ENCODE measurements at regions not wholly inside any gene's neighbourhood (a gene's known extent, or its start where the extent isn't known, plus 50 kb on each side); places are given as distances from the start of the nearest gene placed in this dataset.
"Not testable (repeated sequence)": the region's sequence is repeated elsewhere in the genome, so short reads cannot be mapped to it uniquely, and the experiment has no call there.

DNA sequence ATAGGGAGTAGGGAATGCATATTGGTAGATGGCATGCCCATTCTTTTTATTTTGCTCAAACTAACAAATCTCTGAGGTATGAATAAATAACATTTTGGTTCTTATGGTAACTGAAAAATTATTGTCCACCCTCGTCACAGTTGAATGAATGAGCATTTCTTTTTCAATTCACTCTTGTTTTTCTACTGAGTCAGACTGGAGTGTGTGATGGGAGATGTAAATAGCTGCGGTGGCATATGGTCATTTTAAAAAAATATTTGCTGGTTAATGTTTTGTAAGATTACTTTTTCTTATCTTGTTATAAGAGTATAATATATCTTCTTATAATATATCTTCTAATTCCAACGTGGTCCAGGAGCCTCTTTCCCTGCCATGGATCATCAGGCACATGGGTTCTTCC is 586.5 kb downstream of the SLITRK5 start:
- no peak for DNase-seq

GRCh38 chr13:88263808-88264207 is 592.6 kb downstream of the SLITRK5 start:
- DNase-seq: no peak

DNA sequence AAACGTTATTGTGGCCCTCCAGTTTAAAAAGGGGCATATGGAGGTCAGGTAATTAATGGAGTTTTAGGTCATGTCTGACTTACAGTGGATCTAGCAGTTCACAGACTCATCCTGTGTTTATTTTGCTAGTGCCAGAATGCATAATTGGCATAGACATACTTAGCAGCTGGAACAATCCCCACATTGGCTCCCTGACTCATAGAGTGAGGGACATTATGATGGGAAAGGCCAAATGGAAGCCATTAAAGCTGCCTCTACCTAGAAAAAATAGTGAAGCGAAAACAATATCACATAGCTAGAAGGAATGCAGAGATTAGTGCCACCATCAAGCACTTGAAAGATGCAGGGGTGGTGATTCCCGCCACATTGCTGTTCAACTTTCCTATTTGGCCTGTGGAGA is 610.7 kb downstream of the SLITRK5 start:
- no peak for DNase-seq

DNA sequence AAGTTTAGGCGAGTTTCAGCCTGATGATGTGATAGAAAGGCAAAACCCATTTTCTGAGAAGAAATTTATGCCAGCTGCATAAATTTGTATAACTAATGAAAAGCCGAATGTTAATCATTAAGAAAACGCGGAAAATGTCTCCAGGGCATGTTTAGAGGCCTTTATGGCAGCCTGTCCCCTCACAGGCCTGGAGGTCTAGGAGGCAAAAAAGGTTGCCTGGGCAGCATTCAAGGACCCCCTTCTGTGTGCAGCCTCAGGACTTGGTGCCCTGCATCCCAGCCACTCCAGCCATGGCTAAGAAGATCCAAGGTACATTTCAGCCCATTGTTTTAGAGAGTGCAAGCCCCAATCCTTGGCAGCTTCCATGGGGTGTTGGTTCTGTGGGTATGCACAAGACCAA is 614.2 kb downstream of the SLITRK5 start:
- DNase-seq: no peak

- DNase-seq: no peak
Measured at GRCh38 chr13:88288326-88288725, 617.2 kb downstream of the SLITRK5 start.

DNA sequence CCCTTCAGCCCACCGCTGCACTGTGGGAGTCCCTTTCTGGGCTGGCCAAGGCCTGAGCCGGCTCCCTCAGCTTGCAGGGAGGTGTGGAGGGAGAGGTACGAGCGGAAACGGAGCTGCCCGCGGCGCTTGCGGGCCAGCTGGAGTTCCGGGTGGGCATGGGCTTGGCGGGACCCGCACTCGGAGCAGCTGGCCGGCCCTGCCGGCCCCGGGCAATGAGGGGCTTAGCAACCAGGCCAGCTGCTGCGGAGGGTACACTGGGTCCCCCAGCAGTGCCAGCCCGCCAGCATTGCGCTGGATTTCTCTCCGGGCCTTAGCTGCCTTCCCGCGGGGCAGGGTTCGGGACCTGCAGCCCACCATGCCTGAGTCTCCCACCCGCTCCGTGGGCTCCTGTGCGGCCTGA is 620.6 kb downstream of the SLITRK5 start:
- not testable (repeated sequence) for DNase-seq

DNA sequence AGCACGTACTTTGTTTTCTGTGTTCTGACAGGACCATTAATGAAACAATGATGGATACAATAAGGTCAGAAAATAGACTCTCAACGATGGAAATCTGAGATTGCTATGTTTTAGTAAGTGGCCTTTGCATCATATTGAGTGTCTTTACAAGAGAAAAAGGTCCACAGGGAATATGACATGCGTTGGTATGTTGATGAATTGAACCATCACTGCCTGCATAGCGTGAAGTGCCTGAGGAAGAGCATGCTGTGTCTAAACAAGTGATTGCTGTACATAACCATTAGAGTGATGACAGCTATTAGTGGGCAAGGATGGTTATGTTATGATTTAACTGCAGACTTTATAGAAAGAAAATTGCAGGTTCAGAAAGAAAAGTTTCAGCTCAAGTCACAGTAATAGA is 623.2 kb downstream of the SLITRK5 start:
- no peak for DNase-seq

DNA sequence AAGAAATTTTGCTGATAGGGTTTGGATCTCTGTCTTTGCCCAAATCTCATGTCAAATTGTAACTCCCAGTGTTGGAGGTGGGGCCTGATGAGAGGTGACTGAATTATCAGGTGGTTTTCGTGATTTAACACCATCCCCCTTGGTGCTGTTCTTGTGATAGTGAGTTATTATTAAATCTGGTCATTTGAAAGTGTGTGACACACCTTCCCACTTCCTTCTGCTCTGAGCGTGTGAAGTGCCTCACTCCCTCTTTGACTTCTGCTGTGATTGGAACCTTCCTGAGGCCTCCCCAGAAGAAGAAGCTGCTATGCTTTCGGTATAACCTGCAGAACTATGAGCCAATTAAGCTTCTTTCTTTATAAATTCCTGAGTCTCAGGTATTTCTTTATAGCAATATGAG is 632.0 kb downstream of the SLITRK5 start:
- DNase-seq: no peak

DNA sequence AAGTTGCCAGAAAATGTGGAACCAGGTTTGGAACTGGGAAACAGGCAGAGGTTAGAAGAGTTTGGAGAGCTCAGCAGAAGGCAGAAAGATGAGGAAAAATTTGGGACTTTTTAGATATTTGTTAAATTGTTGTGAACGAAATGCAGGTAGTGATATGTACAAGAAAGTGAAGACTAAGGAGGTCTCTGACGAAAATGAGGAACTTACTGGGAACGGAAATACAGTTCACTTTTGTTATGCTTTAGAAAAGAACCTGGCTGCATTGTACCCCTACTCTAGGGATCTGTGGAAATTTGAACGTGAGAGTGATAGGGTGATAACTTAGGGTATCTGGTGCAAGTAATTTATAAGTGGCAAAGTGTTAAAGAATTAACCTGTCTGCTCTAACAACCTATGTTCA is 632.4 kb downstream of the SLITRK5 start:
- DNase-seq: no peak

- DNase-seq: no peak
Measured at GRCh38 chr13:88314496-88314895, 643.3 kb downstream of the SLITRK5 start.

GRCh38 chr13:88329066-88329465 is 657.9 kb downstream of the SLITRK5 start:
- DNase-seq: no peak

- no peak for DNase-seq
Measured at GRCh38 chr13:88339271-88339741, 668.1 kb downstream of the SLITRK5 start.

GRCh38 chr13:88345171-88345847 is 674.1 kb downstream of the SLITRK5 start:
- no peak for DNase-seq

DNA sequence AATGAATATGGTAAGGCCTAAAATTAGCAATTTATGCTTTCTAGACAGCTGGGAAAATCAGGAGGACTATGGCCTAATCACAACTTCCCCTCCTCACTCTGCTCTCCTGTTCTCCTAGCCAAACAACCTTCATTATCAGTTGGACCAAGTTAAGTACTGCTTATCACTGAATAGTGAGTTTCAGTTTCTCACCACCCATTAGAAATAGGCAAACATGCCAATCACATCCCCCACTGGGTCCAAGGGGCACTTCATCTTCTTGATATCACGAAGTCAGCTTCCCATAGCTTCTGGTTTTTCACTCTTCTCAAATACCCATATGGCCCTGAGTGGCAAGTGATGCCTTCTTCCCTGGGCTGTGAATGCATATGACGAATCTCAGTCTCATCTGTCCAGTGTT is 689.6 kb downstream of the SLITRK5 start:
- no peak for DNase-seq

DNA sequence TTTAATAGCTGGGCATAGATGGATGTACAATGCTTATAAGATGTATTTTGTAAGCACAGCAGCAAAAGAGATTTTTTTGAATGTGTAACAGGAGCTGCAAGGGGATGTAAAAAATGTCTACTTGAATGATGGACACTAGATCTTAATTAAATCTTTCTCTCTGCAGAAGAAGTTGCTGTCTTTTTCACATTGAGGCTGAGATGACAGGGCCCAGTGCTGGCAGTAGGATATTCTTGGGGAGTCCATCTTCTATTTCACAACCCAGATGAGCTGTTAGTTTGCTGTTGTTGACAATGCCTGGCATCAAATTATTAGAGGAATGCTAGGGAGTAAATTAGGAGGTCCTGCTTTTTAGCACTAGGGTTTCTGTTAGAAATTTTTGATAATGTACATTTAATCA is 698.7 kb downstream of the SLITRK5 start:
- no peak for DNase-seq

- no peak for DNase-seq
Measured at GRCh38 chr13:88376760-88377388, 705.7 kb downstream of the SLITRK5 start.

- no peak for DNase-seq
Measured at GRCh38 chr13:88377852-88378251, 706.7 kb downstream of the SLITRK5 start.

DNA sequence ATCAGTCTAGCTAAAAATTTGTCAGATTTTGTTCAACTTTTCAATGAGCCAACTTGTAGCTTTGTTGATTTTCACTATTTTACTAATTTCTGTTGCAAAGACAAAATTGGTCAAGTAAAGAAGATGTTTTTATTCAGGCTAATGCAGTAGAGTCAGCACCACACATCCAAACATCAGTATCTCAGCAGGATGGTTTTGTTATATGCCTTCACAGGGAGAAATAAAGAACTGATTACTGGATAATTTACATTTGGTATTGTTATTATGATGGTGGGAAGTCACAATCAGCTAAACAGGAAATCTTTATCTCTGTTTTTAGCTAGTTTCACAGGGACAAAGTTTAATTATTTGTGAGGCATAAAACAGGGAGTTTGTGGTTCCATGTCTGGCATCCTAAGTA is 713.4 kb downstream of the SLITRK5 start:
- DNase-seq: no peak

- no peak for DNase-seq
Measured at GRCh38 chr13:88395804-88396203, 724.6 kb downstream of the SLITRK5 start.

DNA sequence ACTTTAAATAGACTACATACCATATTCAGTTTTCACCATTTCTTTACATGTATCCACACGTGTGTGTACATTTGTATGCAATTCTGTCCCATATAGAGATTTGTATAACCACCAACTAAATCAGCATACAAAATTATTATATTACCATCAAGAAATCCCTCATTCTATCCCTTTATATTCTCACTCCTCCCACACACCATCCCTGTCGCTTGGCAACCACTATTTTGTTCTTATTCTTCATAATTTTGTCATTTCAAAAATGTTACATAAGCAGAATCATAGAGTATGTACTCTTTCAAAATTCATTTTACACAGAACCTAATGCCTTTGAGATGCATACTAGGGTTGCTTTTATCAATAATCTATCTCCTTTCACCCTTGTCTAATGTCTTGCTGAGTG is 740.5 kb downstream of the SLITRK5 start:
- no peak for DNase-seq

DNA sequence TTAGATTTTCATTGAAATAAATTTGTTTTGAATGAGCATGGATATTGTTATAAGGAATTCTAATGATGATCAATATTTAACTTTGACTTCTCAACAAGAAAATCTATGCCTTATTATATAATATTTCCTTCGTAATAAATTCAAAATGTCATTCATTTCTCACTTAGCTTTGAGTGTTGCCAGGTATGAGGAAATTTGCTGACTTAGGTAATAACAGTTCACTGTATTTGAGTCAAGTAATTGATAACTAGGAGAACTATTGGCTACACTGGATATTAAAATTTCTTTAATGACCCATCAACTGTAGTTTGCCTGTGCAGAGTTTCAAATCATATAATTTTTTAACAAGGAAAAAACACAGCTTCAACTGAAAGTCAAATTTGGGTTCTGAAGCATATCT is 746.6 kb downstream of the SLITRK5 start:
- no peak for DNase-seq

DNA sequence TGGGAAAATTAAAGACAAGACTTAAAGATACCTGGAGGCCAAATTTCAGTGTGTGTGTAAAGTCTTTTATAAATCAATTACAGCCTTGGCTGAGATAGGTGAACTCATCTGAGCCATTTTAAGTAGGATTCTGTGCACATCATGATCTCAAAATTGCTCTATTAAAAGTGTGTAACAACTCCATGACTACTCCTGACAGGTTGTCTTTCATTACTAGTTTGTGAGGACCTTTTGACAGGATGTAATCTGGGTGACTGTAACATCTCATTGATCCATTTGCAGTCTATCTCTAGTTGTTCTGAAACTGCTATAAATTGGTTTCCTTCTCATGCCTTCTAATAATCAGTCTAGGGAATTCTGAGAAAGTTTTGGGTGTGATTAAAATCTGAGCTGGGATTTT is 753.3 kb downstream of the SLITRK5 start:
- no peak for DNase-seq

DNA sequence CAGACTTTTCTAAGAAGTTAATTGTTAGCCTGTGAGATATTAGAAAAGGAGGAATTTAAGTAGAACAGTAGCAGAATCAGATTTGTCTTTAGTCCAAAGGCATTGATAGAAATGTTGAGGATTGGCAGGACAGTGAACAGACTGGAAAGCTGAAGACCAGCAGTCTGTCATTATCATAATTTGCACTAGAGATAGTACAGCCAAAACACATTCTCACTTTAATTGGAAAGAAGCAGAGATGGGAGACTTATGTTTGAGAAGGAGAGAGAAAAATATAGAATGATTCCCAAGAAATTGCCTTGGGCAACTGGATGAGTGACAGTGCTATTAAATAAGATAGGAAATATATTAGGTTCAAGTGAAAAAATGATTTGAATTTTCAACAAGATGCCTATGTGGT is 755.5 kb downstream of the SLITRK5 start:
- DNase-seq: no peak

GRCh38 chr13:88429862-88430261 is 758.7 kb downstream of the SLITRK5 start:
- DNase-seq: no peak

- DNase-seq: no peak
Measured at GRCh38 chr13:88434953-88435352, 763.8 kb downstream of the SLITRK5 start.

Measured in NCI-H1092 (cell line).